Activated naive CD8-positive, alpha-beta T cell treated with anti-CD3 and anti-CD28 coated beads for 36 hours (primary cell): ENCODE measurements at regions not wholly inside any gene's neighbourhood (a gene's known extent, or its start where the extent isn't known, plus 50 kb on each side); places are given as distances from the start of the nearest gene placed in this dataset.

Source experiments
- DNase-seq: peaks from one replicate; pipeline ENCODE4 v3.0.0; 2021
- H3K27ac Mint-ChIP-seq: one replicate; pipeline ENCODE4 v1.8.0; 2022; ENCODE audit warnings: mild to moderate bottlenecking, moderate library complexity, mixed read lengths
- H3K27me3 Mint-ChIP-seq: one replicate; pipeline ENCODE4 v1.8.0; 2022; ENCODE audit warnings: mild to moderate bottlenecking, mixed read lengths
- H3K36me3 Mint-ChIP-seq: one replicate; pipeline ENCODE4 v1.8.0; 2021; ENCODE audit warnings: mild to moderate bottlenecking, mixed read lengths
- H3K4me1 Mint-ChIP-seq: one replicate; pipeline ENCODE4 v1.8.0; 2021; ENCODE audit warnings: mixed read lengths
- H3K4me3 Mint-ChIP-seq: one replicate; pipeline ENCODE4 v1.8.0; 2022; ENCODE audit warnings: mild to moderate bottlenecking, moderate library complexity, mixed read lengths
- H3K9me3 Mint-ChIP-seq: one replicate; pipeline ENCODE4 v1.8.0; 2022; ENCODE audit warnings: mixed read lengths

GRCh38 chr5:141800617-141801016, 77.6 kb downstream of the PCDH1 start:
- no peaks in the 10 kb centered on the region for H3K36me3 Mint-ChIP-seq
- no peak overlapping the region for H3K4me3 Mint-ChIP-seq
- H3K27ac Mint-ChIP-seq, result no peak overlapping the region
- DNase-seq, result no peak
- no peaks in the 10 kb centered on the region for H3K4me1 Mint-ChIP-seq
- peaks cover 24% of the 10 kb centered on the region for H3K27me3 Mint-ChIP-seq
- no peaks in the 10 kb centered on the region for H3K9me3 Mint-ChIP-seq

GRCh38 chr5:141799507-141800167, 78.6 kb downstream of the PCDH1 start:
- H3K27ac Mint-ChIP-seq, result no peak overlapping the region
- H3K9me3 Mint-ChIP-seq, result no peaks in the 10 kb centered on the region
- H3K36me3 Mint-ChIP-seq, result no peaks in the 10 kb centered on the region
- peaks cover 15% of the 10 kb centered on the region for H3K27me3 Mint-ChIP-seq
- H3K4me1 Mint-ChIP-seq, result no peaks in the 10 kb centered on the region
- no peak for DNase-seq
- no peak overlapping the region for H3K4me3 Mint-ChIP-seq

- Mint-ChIP-seq H3K27me3 (peaks cover 3% of the 10 kb centered on the region), H3K36me3 (no peaks in the 10 kb centered on the region), H3K27ac (no peak overlapping the region), H3K4me3 (no peak overlapping the region), H3K4me1 (no peaks in the 10 kb centered on the region), H3K9me3 (no peaks in the 10 kb centered on the region)
- DNase-seq, result no peak
Measured at GRCh38 chr5:141797425-141797824, 80.8 kb downstream of the PCDH1 start.

- Mint-ChIP-seq H3K4me1 (no peaks in the 10 kb centered on the region), H3K9me3 (no peaks in the 10 kb centered on the region)
- DNase-seq, result no peak
Measured at GRCh38 chr5:141795421-141795820, 82.8 kb downstream of the PCDH1 start.

GRCh38 chr5:141793881-141794280, 84.3 kb downstream of the PCDH1 start:
- Mint-ChIP-seq H3K27ac (no peak overlapping the region), H3K27me3 (peaks cover 5% of the 10 kb centered on the region)

More at GRCh38 chr5:141795421-141795820, 82.8 kb downstream of the PCDH1 start:
- Mint-ChIP-seq H3K27ac (no peak overlapping the region), H3K27me3 (peaks cover 2% of the 10 kb centered on the region), H3K4me3 (no peak overlapping the region), H3K36me3 (no peaks in the 10 kb centered on the region)

GRCh38 chr5:141793403-141793802, 84.8 kb downstream of the PCDH1 start:
- H3K4me3 Mint-ChIP-seq, result no peak overlapping the region
- H3K9me3 Mint-ChIP-seq, result no peaks in the 10 kb centered on the region
- H3K36me3 Mint-ChIP-seq, result no peaks in the 10 kb centered on the region
- no peak overlapping the region for H3K27ac Mint-ChIP-seq
- DNase-seq, result no peak
- H3K4me1 Mint-ChIP-seq, result no peaks in the 10 kb centered on the region
- H3K27me3 Mint-ChIP-seq, result peaks cover 6% of the 10 kb centered on the region

More at GRCh38 chr5:141793881-141794280, 84.3 kb downstream of the PCDH1 start:
- Mint-ChIP-seq H3K36me3 (no peaks in the 10 kb centered on the region), H3K4me3 (no peak overlapping the region), H3K4me1 (no peaks in the 10 kb centered on the region), H3K9me3 (no peaks in the 10 kb centered on the region)
- no peak for DNase-seq

- Mint-ChIP-seq H3K36me3 (no peaks in the 10 kb centered on the region), H3K27ac (no peak overlapping the region), H3K4me3 (no peak overlapping the region), H3K9me3 (no peaks in the 10 kb centered on the region), H3K4me1 (no peaks in the 10 kb centered on the region), H3K27me3 (peaks cover 16% of the 10 kb centered on the region)
- DNase-seq, result no peak
Measured at GRCh38 chr5:141790630-141791029, 87.6 kb downstream of the PCDH1 start.

- DNase-seq, result no peak
- H3K27me3 Mint-ChIP-seq, result peaks cover 16% of the 10 kb centered on the region
- no peak overlapping the region for H3K27ac Mint-ChIP-seq
- no peaks in the 10 kb centered on the region for H3K36me3 Mint-ChIP-seq
- no peaks in the 10 kb centered on the region for H3K9me3 Mint-ChIP-seq
- H3K4me3 Mint-ChIP-seq, result no peak overlapping the region
- H3K4me1 Mint-ChIP-seq, result no peaks in the 10 kb centered on the region
Measured at GRCh38 chr5:141789330-141789729, 88.9 kb downstream of the PCDH1 start.

- H3K9me3 Mint-ChIP-seq, result no peaks in the 10 kb centered on the region
- no peaks in the 10 kb centered on the region for H3K36me3 Mint-ChIP-seq
- H3K4me1 Mint-ChIP-seq, result no peaks in the 10 kb centered on the region
- no peak overlapping the region for H3K27ac Mint-ChIP-seq
- DNase-seq, result no peak
- peaks cover 16% of the 10 kb centered on the region for H3K27me3 Mint-ChIP-seq
- no peak overlapping the region for H3K4me3 Mint-ChIP-seq
Measured at GRCh38 chr5:141788296-141788970, 89.8 kb downstream of the PCDH1 start.

- H3K36me3 Mint-ChIP-seq, result no peaks in the 10 kb centered on the region
- peaks cover 16% of the 10 kb centered on the region for H3K27me3 Mint-ChIP-seq
- H3K27ac Mint-ChIP-seq, result no peak overlapping the region
- no peak for DNase-seq
- H3K9me3 Mint-ChIP-seq, result no peaks in the 10 kb centered on the region
- no peaks in the 10 kb centered on the region for H3K4me1 Mint-ChIP-seq
- H3K4me3 Mint-ChIP-seq, result no peak overlapping the region
Measured at GRCh38 chr5:141787376-141787775, 90.8 kb downstream of the PCDH1 start.

- Mint-ChIP-seq H3K36me3 (no peaks in the 10 kb centered on the region), H3K9me3 (no peaks in the 10 kb centered on the region), H3K4me1 (no peaks in the 10 kb centered on the region), H3K4me3 (no peak overlapping the region), H3K27me3 (peaks cover 16% of the 10 kb centered on the region), H3K27ac (no peak overlapping the region)
- no peak for DNase-seq
Measured at GRCh38 chr5:141786700-141787099, 91.5 kb downstream of the PCDH1 start.

- DNase-seq, result no peak
- Mint-ChIP-seq H3K4me3 (no peak overlapping the region), H3K4me1 (no peaks in the 10 kb centered on the region), H3K27me3 (peaks cover 20% of the 10 kb centered on the region), H3K9me3 (no peaks in the 10 kb centered on the region), H3K36me3 (no peaks in the 10 kb centered on the region), H3K27ac (no peak overlapping the region)
Measured at GRCh38 chr5:141785711-141786110, 92.5 kb downstream of the PCDH1 start.

GRCh38 chr5:141785135-141785534, 93.1 kb downstream of the PCDH1 start:
- no peak overlapping the region for H3K4me3 Mint-ChIP-seq
- no peak for DNase-seq

GRCh38 chr5:141784529-141784928, 93.7 kb downstream of the PCDH1 start:
- Mint-ChIP-seq H3K27me3 (peaks cover 20% of the 10 kb centered on the region), H3K27ac (no peak overlapping the region), H3K4me1 (peaks cover 3% of the 10 kb centered on the region), H3K36me3 (no peaks in the 10 kb centered on the region), H3K4me3 (no peak overlapping the region), H3K9me3 (no peaks in the 10 kb centered on the region)
- no peak for DNase-seq

More at GRCh38 chr5:141785135-141785534, 93.1 kb downstream of the PCDH1 start:
- Mint-ChIP-seq H3K36me3 (no peaks in the 10 kb centered on the region), H3K27ac (no peak overlapping the region), H3K4me1 (no peaks in the 10 kb centered on the region), H3K27me3 (peaks cover 20% of the 10 kb centered on the region), H3K9me3 (no peaks in the 10 kb centered on the region)

- DNase-seq, result no peak
- H3K4me1 Mint-ChIP-seq, result peaks cover 4% of the 10 kb centered on the region
- H3K27ac Mint-ChIP-seq, result no peak overlapping the region
- peaks cover 15% of the 10 kb centered on the region for H3K27me3 Mint-ChIP-seq
- no peaks in the 10 kb centered on the region for H3K36me3 Mint-ChIP-seq
- H3K9me3 Mint-ChIP-seq, result no peaks in the 10 kb centered on the region
- H3K4me3 Mint-ChIP-seq, result no peak overlapping the region
Measured at GRCh38 chr5:141783947-141784296, 94.3 kb downstream of the PCDH1 start.
